D721Med (cell line): ENCODE measurements at regions not wholly inside any gene's neighbourhood (a gene's known extent, or its start where the extent isn't known, plus 50 kb on each side); places are given as distances from the start of the nearest gene placed in this dataset.

Source experiments
- DNase-seq: peaks from one replicate; pipeline ENCODE4 v3.0.0; 2011; ENCODE audit warnings: low spot score; ENCODE audit not compliant: insufficient read length
- FAIRE-seq: peaks from 2 replicates; lab custom pipeline; 2011; peaks lifted over from hg19 to GRCh38; lab: Jason Lieb, UNC
- CTCF ChIP-seq: IDR thresholded peaks from 2 replicates; pipeline ENCODE4 v1.5.1; 2012; ENCODE audit warnings: mild to moderate bottlenecking, control low read depth; ENCODE audit not compliant: insufficient read depth; ENCODE audit errors: missing control alignments

DNA sequence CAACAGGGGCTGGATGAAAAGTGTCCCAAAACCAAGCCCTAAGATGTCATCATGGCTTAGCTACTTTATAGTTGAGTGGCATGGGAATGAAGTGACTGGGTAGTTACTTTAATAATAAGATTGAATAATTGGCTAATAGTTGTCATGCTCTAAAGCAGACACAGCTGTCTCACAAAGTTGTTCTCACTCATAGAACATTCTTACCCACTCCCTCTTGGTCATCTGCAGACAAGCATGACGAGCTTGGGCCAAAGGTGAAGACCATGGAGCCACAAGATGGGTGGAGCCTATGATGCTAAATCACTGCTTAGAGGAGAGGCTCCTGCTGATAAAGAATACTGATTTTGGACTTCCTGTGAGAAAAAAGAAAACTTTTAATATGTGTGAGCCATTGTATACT is 62.4 kb upstream of the MMADHC start:
- DNase-seq (no peak), FAIRE-seq (no peak)
- TF ChIP-seq CTCF: no peak

- FAIRE-seq (no peak), DNase-seq (no peak)
- TF ChIP-seq CTCF: no peak
These were observed 60.9 kb upstream of the MMADHC start for GRCh38 chr2:149648282-149649030.

DNA sequence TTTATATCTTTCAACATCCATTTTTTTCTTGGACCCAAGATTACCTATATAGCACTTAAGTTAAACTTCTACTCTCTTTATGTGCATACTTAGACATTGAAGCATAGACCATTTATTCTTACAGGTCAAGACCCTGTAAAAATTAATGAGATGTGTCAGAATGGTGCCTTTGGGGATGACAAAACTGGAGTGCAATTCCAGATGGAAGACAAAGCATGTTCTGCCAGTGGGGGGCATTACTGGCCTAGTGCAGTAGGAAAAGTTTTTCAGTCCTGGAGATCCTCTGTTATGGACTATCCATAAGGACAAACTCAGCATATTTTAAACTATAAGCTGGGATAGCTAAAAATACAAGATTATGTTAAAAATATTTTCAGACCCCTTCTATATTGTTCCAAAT is 57.8 kb upstream of the MMADHC start:
- DNase-seq (no peak), FAIRE-seq (no peak)
- TF ChIP-seq CTCF: no peak
